ENCODE measurements at regions not wholly inside any gene's neighbourhood (a gene's known extent, or its start where the extent isn't known, plus 50 kb on each side); places are given as distances from the start of the nearest gene placed in this dataset.

DNA sequence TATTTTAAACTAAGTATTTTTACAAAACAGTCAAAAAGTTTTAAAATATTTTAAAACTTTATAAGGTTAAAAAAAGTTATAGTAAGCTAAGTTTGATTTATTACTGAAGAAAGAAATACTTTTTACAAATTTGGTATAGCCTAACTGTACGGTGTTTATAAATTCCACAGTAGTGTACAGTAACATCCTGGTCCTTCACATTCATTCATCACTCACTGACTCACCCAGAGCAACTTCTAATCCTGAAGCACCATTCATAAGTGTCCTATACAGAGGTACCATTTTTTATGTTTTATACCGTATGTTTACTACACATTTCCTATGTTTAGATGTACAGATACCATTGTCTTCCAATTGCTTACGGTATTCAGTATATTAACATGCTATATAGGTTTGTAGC is 170.0 kb downstream of the KLHL28 start:
- no peaks in the 10 kb centered on the region for H3K9me3 ChIP-seq (ENCODE audit: low read depth, low read length, poor library complexity, severe bottlenecking)
- DNase-seq (ENCODE audit: low spot score), result no peak
- no peak overlapping the region for H3K27ac ChIP-seq (ENCODE audit: low read depth, low read length, poor library complexity, severe bottlenecking)
- H3K36me3 ChIP-seq (ENCODE audit: insufficient read depth, low read length, poor library complexity, severe bottlenecking), result no peaks in the 10 kb centered on the region
- no peaks in the 10 kb centered on the region for H3K27me3 ChIP-seq (replicated peaks; ENCODE audit: insufficient read depth, low read depth, low read length, poor library complexity)
- intact Hi-C loops (cut with micrococcal nuclease; ENCODE audit: unreplicated experiment), result no loop called here
- BruUV-seq (replicated peaks), result no TSS peak
- no peak overlapping the region for H3K4me3 ChIP-seq (ENCODE audit: low read depth, low read length, poor library complexity, severe bottlenecking)
- TF ChIP-seq EZH2 (IDR thresholded peaks at IDR 0.05; ENCODE audit: borderline replicate concordance, low read depth, low read length, poor library complexity, severe bottlenecking), result no peak
- TF ChIP-seq, protein P1, sequence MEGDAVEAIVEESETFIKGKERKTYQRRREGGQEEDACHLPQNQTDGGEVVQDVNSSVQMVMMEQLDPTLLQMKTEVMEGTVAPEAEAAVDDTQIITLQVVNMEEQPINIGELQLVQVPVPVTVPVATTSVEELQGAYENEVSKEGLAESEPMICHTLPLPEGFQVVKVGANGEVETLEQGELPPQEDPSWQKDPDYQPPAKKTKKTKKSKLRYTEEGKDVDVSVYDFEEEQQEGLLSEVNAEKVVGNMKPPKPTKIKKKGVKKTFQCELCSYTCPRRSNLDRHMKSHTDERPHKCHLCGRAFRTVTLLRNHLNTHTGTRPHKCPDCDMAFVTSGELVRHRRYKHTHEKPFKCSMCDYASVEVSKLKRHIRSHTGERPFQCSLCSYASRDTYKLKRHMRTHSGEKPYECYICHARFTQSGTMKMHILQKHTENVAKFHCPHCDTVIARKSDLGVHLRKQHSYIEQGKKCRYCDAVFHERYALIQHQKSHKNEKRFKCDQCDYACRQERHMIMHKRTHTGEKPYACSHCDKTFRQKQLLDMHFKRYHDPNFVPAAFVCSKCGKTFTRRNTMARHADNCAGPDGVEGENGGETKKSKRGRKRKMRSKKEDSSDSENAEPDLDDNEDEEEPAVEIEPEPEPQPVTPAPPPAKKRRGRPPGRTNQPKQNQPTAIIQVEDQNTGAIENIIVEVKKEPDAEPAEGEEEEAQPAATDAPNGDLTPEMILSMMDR (conservative IDR thresholded peaks at IDR 0.05; ENCODE audit: low read depth, low read length), result no peak
- POLR2A ChIA-PET (ENCODE audit: low non-redundant PET), result no interaction called here
- peaks cover 3% of the 10 kb centered on the region for H3K4me1 ChIP-seq (ENCODE audit: insufficient read depth, low read length, poor library complexity, severe bottlenecking)
- CTCF ChIA-PET, result no interaction called here

DNA sequence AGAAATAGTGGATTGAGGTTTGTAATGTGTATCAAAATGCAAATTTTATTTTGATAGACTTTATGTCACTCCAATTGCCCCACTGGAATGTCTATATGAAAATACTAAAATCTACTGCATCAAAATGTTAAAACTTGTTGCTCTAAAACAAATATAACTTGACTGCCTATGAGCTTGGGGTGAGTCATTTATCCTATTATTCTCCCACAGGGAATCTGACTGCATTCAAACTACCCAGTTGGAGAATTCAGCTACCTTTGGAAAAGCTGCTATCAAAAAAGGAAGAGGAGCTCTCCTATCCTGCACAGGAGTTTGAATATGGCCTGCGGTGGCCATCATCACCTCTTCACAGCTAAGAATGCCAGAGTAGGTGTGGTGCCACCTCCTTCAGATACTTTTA is 173.1 kb downstream of the KLHL28 start:
- CTCF ChIA-PET, result no interaction called here

DNA sequence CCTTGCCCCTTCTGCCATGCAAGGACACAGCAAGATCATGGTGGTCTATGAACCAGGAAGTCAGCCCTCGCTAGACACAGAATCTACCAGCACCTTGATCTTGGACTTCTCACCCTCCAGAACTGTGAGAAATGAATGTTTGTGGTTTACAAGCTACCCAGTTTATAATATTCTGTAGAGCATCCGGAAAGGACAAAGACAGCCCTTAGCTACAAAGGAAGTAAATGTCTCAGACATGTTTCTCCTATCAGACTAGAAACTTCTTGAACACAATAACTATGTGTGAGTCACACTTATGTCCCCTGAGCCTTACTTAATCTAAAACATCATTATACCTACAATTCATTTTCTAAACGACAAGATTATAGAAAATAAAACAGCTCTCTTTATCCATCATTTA is 176.7 kb downstream of the KLHL28 start:
- TF ChIP-seq EZH2 (IDR thresholded peaks at IDR 0.05; ENCODE audit: borderline replicate concordance, low read depth, low read length, poor library complexity, severe bottlenecking), result no peak
- TF ChIP-seq, protein P1 (conservative IDR thresholded peaks at IDR 0.05; ENCODE audit: low read depth, low read length), result no peak
- Histone ChIP-seq H3K9me3 (ENCODE audit: low read depth, low read length, poor library complexity, severe bottlenecking) (no peaks in the 10 kb centered on the region), H3K4me1 (ENCODE audit: insufficient read depth, low read length, poor library complexity, severe bottlenecking) (no peaks in the 10 kb centered on the region), H3K27me3 (replicated peaks; ENCODE audit: insufficient read depth, low read depth, low read length, poor library complexity) (no peaks in the 10 kb centered on the region), H3K27ac (ENCODE audit: low read depth, low read length, poor library complexity, severe bottlenecking) (no peak overlapping the region), H3K36me3 (ENCODE audit: insufficient read depth, low read length, poor library complexity, severe bottlenecking) (no peaks in the 10 kb centered on the region), H3K4me3 (ENCODE audit: low read depth, low read length, poor library complexity, severe bottlenecking) (no peak overlapping the region)
- ChIA-PET POLR2A (ENCODE audit: low non-redundant PET) (no interaction called here), CTCF (no interaction called here)
- peak; percentile 18 for DNase-seq (ENCODE audit: low spot score)
- BruUV-seq (replicated peaks), result no TSS peak
- intact Hi-C loops (cut with micrococcal nuclease; ENCODE audit: unreplicated experiment), result no loop called here

More for the DNA sequence above, 173.1 kb downstream of the KLHL28 start:
- intact Hi-C loops (cut with micrococcal nuclease; ENCODE audit: unreplicated experiment), result no loop called here
- BruUV-seq (replicated peaks), result no TSS peak
- POLR2A ChIA-PET (ENCODE audit: low non-redundant PET), result no interaction called here
- Histone ChIP-seq H3K27me3 (replicated peaks; ENCODE audit: insufficient read depth, low read depth, low read length, poor library complexity) (no peaks in the 10 kb centered on the region), H3K4me3 (ENCODE audit: low read depth, low read length, poor library complexity, severe bottlenecking) (no peak overlapping the region), H3K27ac (ENCODE audit: low read depth, low read length, poor library complexity, severe bottlenecking) (no peak overlapping the region), H3K9me3 (ENCODE audit: low read depth, low read length, poor library complexity, severe bottlenecking) (no peaks in the 10 kb centered on the region), H3K36me3 (ENCODE audit: insufficient read depth, low read length, poor library complexity, severe bottlenecking) (no peaks in the 10 kb centered on the region), H3K4me1 (ENCODE audit: insufficient read depth, low read length, poor library complexity, severe bottlenecking) (no peaks in the 10 kb centered on the region)
- no peak for DNase-seq (ENCODE audit: low spot score)
- TF ChIP-seq, protein P1 (conservative IDR thresholded peaks at IDR 0.05; ENCODE audit: low read depth, low read length), result no peak
- TF ChIP-seq EZH2 (IDR thresholded peaks at IDR 0.05; ENCODE audit: borderline replicate concordance, low read depth, low read length, poor library complexity, severe bottlenecking), result no peak
